HL-60 (cell line): ENCODE measurements at regions not wholly inside any gene's neighbourhood (a gene's known extent, or its start where the extent isn't known, plus 50 kb on each side); places are given as distances from the start of the nearest gene placed in this dataset.

Experiments used
- GABPA ChIP-seq: IDR thresholded peaks from 2 replicates; pipeline ENCODE4 v1.6.1; 2012; ENCODE audit warnings: low read depth
- POLR2AphosphoS5 ChIP-seq: IDR thresholded peaks from 2 replicates; pipeline ENCODE4 v1.6.1; 2012; ENCODE audit warnings: low read depth
- TF ChIP-seq, protein P1 (sequence below): IDR thresholded peaks from one replicate; pipeline ENCODE4 v1.5.1; 2011; ENCODE audit warnings: low read length, control low read depth, inconsistent platforms; ENCODE audit not compliant: insufficient read depth

DNA sequence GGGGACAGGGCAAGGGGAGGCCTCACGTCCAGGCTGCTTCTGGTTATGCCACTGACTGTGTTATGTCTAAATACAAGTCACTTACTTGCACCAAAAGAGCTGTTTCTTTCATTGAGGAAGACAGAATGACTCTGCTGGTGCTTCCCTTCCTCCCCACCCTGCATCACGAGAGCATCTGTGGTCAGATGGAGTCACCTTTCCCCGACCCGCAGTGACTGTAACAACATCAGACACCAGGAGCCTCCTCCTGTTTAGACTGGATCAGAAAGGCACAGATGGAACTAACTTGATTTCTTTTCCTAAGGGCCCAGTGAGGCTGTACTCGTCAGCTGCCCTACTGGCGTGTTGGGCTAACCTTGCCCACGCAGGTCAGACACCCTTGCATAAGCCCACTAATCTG, 90.3 kb upstream of the ZNF536 start:
- TF ChIP-seq POLR2AphosphoS5 = no peak
- TF ChIP-seq, protein P1, sequence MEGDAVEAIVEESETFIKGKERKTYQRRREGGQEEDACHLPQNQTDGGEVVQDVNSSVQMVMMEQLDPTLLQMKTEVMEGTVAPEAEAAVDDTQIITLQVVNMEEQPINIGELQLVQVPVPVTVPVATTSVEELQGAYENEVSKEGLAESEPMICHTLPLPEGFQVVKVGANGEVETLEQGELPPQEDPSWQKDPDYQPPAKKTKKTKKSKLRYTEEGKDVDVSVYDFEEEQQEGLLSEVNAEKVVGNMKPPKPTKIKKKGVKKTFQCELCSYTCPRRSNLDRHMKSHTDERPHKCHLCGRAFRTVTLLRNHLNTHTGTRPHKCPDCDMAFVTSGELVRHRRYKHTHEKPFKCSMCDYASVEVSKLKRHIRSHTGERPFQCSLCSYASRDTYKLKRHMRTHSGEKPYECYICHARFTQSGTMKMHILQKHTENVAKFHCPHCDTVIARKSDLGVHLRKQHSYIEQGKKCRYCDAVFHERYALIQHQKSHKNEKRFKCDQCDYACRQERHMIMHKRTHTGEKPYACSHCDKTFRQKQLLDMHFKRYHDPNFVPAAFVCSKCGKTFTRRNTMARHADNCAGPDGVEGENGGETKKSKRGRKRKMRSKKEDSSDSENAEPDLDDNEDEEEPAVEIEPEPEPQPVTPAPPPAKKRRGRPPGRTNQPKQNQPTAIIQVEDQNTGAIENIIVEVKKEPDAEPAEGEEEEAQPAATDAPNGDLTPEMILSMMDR = no peak
- no peak for TF ChIP-seq GABPA
